GM10266 (cell line): ENCODE measurements at regions not wholly inside any gene's neighbourhood (a gene's known extent, or its start where the extent isn't known, plus 50 kb on each side); places are given as distances from the start of the nearest gene placed in this dataset.

Source experiments
- DNase-seq: peaks from one replicate; pipeline ENCODE4 v3.0.0; 2012; ENCODE audit errors: extremely low spot score
- CTCF ChIP-seq: IDR thresholded peaks from 2 replicates; pipeline ENCODE4 v1.5.1; 2012; ENCODE audit warnings: mild to moderate bottlenecking, low read depth; ENCODE audit not compliant: control insufficient read depth, insufficient read depth; ENCODE audit errors: missing control alignments

- DNase-seq = no peak
- TF ChIP-seq CTCF = no peak
Measured at GRCh38 chr13:111027458-111028439, 87.4 kb upstream of the ARHGEF7 start.

- no peak for TF ChIP-seq CTCF
- no peak for DNase-seq
Measured at GRCh38 chr13:111025310-111025709, 89.8 kb upstream of the ARHGEF7 start.

GRCh38 chr13:111022886-111023285, 92.2 kb upstream of the ARHGEF7 start:
- TF ChIP-seq CTCF = no peak
- no peak for DNase-seq

DNA sequence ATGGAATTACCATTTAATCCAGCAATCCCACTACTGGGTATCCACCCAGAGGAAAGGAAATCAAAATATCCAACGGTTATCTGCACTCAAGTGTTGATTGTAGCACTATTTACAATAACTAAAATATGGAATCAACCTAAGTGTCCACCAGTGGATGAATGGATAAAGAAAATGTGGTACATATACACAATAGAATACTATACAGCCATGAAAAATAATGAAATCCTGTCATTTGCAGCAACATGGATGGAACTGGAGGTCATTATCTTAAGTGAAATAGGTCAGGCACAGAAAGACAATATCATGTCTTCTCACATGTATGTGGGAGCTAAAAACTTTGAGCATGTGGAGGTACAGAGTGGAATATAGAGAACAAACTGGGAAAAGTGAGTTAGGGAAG, 92.9 kb upstream of the ARHGEF7 start:
- no peak for DNase-seq
- TF ChIP-seq CTCF = no peak

DNA sequence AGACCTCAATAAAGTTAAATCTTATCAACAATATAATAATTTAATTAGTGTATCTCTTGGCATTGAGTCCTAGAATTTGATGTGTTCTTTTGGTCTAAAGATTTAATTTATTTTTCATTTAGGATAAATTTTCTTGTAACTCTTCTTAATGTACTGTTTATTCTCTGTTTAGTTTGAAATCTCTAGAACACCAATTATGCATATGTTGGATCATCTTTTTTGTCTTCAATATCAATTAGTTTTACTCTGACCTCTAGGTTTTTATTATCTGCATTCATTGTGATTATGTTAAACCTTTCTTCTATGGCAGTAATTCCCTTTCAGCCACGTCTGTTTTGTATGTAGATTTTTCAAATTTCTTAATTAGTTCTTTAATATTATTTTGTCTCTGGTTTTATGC, 93.8 kb upstream of the ARHGEF7 start:
- no peak for DNase-seq
- TF ChIP-seq CTCF = no peak

DNA sequence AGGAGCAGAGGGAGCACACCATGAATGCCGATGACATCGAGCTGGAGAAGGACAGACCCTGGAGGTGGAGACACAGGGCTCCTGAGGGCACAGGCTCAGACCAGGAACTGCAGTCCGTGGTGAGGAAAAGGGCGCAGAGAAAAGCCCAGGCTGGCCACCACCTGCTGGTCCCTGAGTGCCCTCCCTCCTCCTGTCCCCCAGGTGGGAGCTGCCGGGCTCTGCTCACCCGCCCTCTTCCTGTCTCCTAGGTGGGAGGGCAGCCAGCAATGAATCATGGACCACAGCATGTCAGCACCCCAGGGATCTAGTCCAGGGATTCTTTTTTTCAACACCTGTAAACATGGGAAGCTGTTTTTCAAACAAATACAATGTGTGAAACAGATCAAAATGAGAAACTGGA, 94.6 kb upstream of the ARHGEF7 start:
- TF ChIP-seq CTCF = no peak
- DNase-seq = no peak

DNA sequence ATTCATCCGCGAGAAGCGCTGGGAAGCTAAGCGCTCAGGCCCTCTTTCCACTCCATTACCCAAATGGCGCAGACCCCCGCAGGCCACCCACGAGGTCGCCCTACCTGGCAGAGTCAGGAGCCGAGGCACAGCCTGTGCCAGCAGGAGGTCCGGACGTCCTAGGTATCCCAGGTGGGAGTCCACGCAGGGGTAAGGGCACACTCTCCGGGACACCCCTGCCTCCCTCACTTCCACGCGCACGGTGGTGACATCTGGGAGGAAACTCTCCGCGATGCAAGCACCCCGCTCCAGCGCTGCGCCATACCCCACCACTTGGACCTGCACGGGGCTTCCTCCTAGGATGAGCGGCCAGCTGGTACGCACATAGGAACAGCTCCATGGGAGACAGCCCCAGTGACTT, 95.1 kb upstream of the ARHGEF7 start:
- no peak for DNase-seq
- TF ChIP-seq CTCF = no peak
